Activated CD4-positive, alpha-beta memory T cell treated with anti-CD3 and anti-CD28 coated beads for 36 hours (primary cell): ENCODE measurements at regions not wholly inside any gene's neighbourhood (a gene's known extent, or its start where the extent isn't known, plus 50 kb on each side); places are given as distances from the start of the nearest gene placed in this dataset.

Source experiments
- CTCF ChIA-PET: fragments of 350-600 bp; sonication (Branson Sonifier 250); formaldehyde crosslinking; loops from one replicate; lab custom pipeline; 2021; ENCODE audit warnings: antibody characterized with exemption, inconsistent platforms; lab: Charles Lee
- POLR2A ChIA-PET: fragments of 350-600 bp; sonication (Branson Sonifier 250); formaldehyde crosslinking; loops from one replicate; lab custom pipeline; 2021; ENCODE audit warnings: antibody characterized with exemption; lab: Charles Lee
- DNase-seq: peaks from one replicate; pipeline ENCODE4 v3.0.0-alpha.2; 2020
- H3K27ac Mint-ChIP-seq: one replicate; pipeline ENCODE4 v1.8.0; 2021; ENCODE audit warnings: mixed read lengths
- H3K27me3 Mint-ChIP-seq: one replicate; pipeline ENCODE4 v1.8.0; 2021; ENCODE audit warnings: mixed read lengths
- H3K36me3 Mint-ChIP-seq: one replicate; pipeline ENCODE4 v1.8.0; 2021; ENCODE audit warnings: mixed read lengths
- H3K4me1 Mint-ChIP-seq: one replicate; pipeline ENCODE4 v1.8.0; 2021; ENCODE audit warnings: low read depth, mixed read lengths
- H3K4me3 Mint-ChIP-seq: one replicate; pipeline ENCODE4 v1.8.0; 2021; ENCODE audit warnings: mild to moderate bottlenecking, mixed read lengths
- H3K9me3 Mint-ChIP-seq: one replicate; pipeline ENCODE4 v1.8.0; 2021; ENCODE audit warnings: mixed read lengths
- intact Hi-C: fragments of 100-400 bp; cut with micrococcal nuclease; formaldehyde crosslinking; loops from one replicate; pipeline ENCODE4 v1.15.1; 2023

- ChIA-PET CTCF (no interaction called here), POLR2A (no interaction called here)
- no peak for DNase-seq
- Mint-ChIP-seq H3K36me3 (no peaks in the 10 kb centered on the region), H3K9me3 (no peaks in the 10 kb centered on the region), H3K4me1 (no peaks in the 10 kb centered on the region), H3K4me3 (no peak overlapping the region), H3K27ac (no peak overlapping the region), H3K27me3 (peaks cover 2% of the 10 kb centered on the region)
- intact Hi-C loops: no loop called here
These were observed 134.0 kb upstream of the CTNNB1 start for GRCh38 chr3:41065340-41065739.

GRCh38 chr3:41073190-41073589, 126.1 kb upstream of the CTNNB1 start:
- Mint-ChIP-seq H3K36me3 (no peaks in the 10 kb centered on the region), H3K27ac (no peak overlapping the region), H3K4me3 (no peak overlapping the region), H3K27me3 (no peaks in the 10 kb centered on the region), H3K9me3 (no peaks in the 10 kb centered on the region), H3K4me1 (no peaks in the 10 kb centered on the region)
- intact Hi-C loops: no loop called here
- no peak for DNase-seq
- ChIA-PET POLR2A (no interaction called here), CTCF (no interaction called here)

- POLR2A ChIA-PET: no interaction called here
- Mint-ChIP-seq H3K4me3 (no peak overlapping the region), H3K4me1 (no peaks in the 10 kb centered on the region), H3K36me3 (no peaks in the 10 kb centered on the region), H3K27me3 (no peaks in the 10 kb centered on the region), H3K9me3 (no peaks in the 10 kb centered on the region), H3K27ac (no peak overlapping the region)
- intact Hi-C loops: no loop called here
- no peak for DNase-seq
- CTCF ChIA-PET: no interaction called here
These were observed 123.3 kb upstream of the CTNNB1 start for GRCh38 chr3:41075975-41076374.

DNA sequence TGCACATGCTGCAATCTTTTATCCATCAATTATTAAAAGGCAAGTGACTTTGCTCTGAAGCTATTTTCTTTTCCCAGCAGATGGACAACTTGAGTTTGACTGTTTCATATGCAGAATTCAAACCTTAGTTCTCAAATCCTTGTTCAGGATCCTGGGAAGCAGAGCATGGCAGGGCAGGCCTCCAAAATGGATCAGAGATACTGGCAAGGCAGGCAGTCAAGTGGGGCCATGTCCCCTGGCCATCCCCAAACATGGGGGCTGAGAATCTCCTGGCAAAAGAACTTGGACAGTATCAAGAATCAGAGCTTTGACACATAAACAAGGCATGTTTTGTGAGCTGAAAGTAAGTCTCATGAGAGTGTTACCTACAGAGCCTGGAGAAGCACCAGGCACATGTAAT, 122.9 kb upstream of the CTNNB1 start:
- Mint-ChIP-seq H3K27ac (no peak overlapping the region), H3K27me3 (no peaks in the 10 kb centered on the region), H3K36me3 (no peaks in the 10 kb centered on the region), H3K4me3 (no peak overlapping the region), H3K4me1 (no peaks in the 10 kb centered on the region), H3K9me3 (no peaks in the 10 kb centered on the region)
- ChIA-PET POLR2A (no interaction called here), CTCF (no interaction called here)
- intact Hi-C loops: no loop called here
- no peak for DNase-seq

DNA sequence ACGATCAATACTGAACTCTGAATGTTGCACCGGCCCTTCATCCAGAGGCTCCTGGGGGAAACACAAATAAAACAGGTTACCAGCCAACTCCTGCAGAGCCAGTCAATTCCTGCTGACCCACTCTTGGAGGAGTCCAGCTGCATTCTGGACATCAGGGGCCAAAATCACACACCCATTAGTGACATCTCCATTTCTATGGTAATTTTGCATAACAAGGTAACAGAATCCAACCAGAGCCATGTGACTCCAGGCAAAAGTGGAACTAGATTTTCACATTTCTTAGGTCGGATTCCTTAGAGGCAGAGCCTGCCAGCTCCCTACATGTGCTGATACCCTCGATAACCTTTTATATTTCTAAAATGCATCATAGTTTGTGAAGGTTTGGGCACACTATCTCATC, 119.2 kb upstream of the CTNNB1 start:
- ChIA-PET CTCF (no interaction called here), POLR2A (no interaction called here)
- Mint-ChIP-seq H3K36me3 (no peaks in the 10 kb centered on the region), H3K27me3 (peaks cover 1% of the 10 kb centered on the region), H3K4me3 (no peak overlapping the region), H3K27ac (no peak overlapping the region), H3K4me1 (no peaks in the 10 kb centered on the region), H3K9me3 (no peaks in the 10 kb centered on the region)
- intact Hi-C loops: no loop called here
- DNase-seq: no peak

- no peak overlapping the region for H3K27ac Mint-ChIP-seq
These were observed 110.4 kb upstream of the CTNNB1 start for GRCh38 chr3:41088882-41089281.

DNA sequence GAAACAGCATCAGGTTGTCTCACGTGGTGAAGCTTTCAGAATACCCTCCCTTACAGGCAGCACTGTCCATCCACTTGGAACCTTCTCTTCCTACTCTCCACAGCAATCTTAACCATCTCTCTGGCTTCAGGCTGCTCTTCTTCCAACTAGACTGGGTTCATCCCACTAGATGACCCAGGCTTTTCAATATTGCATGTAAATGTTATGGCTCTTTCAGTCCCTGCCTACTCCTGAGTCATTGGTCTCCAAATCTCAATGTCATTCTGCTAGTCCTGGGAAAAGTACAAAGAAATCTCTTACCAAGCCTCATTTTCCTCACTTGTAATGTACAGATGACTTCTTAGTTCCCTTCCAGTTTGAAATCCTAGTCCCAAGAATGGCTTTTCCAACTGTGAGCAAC, 109.7 kb upstream of the CTNNB1 start:
- Mint-ChIP-seq H3K4me1 (no peaks in the 10 kb centered on the region), H3K4me3 (no peak overlapping the region), H3K27me3 (no peaks in the 10 kb centered on the region), H3K9me3 (no peaks in the 10 kb centered on the region), H3K36me3 (no peaks in the 10 kb centered on the region), H3K27ac (no peak overlapping the region)
- intact Hi-C loops: no loop called here
- CTCF ChIA-PET: no interaction called here
- POLR2A ChIA-PET: no interaction called here
- no peak for DNase-seq

More at GRCh38 chr3:41088882-41089281, 110.4 kb upstream of the CTNNB1 start:
- DNase-seq: no peak
- no peak overlapping the region for H3K4me3 Mint-ChIP-seq
- no peaks in the 10 kb centered on the region for H3K27me3 Mint-ChIP-seq
- no peaks in the 10 kb centered on the region for H3K36me3 Mint-ChIP-seq
- intact Hi-C loops: no loop called here
- H3K9me3 Mint-ChIP-seq: no peaks in the 10 kb centered on the region
- POLR2A ChIA-PET: no interaction called here
- CTCF ChIA-PET: no interaction called here
- no peaks in the 10 kb centered on the region for H3K4me1 Mint-ChIP-seq

DNA sequence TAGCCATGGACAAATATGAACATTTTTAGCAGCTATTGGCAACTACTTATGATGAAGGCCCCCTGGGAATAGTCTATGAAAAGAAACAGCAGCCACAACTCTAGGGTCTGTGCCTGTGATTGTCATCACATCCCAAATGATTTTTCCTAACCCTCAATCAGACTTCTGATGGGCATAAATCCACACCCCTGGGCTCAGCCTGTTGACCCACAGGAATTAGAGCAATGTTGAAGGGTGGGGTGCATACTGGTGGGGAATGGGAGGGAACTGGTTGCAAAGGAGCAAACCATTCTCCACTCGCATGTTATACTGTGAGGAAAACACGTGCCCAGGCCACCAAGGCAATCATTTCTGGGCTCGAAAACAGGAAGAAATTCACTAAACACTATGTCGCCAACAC, 106.5 kb upstream of the CTNNB1 start:
- CTCF ChIA-PET: no interaction called here
- H3K27ac Mint-ChIP-seq: no peak overlapping the region
- no peaks in the 10 kb centered on the region for H3K27me3 Mint-ChIP-seq
- no peaks in the 10 kb centered on the region for H3K4me1 Mint-ChIP-seq
- H3K36me3 Mint-ChIP-seq: no peaks in the 10 kb centered on the region
- H3K9me3 Mint-ChIP-seq: no peaks in the 10 kb centered on the region
- DNase-seq: no peak
- H3K4me3 Mint-ChIP-seq: no peak overlapping the region
- intact Hi-C loops: no loop called here
- POLR2A ChIA-PET: no interaction called here

GRCh38 chr3:41093476-41093875, 105.8 kb upstream of the CTNNB1 start:
- Mint-ChIP-seq H3K4me1 (no peaks in the 10 kb centered on the region), H3K36me3 (no peaks in the 10 kb centered on the region), H3K4me3 (no peak overlapping the region), H3K27ac (no peak overlapping the region), H3K27me3 (no peaks in the 10 kb centered on the region), H3K9me3 (no peaks in the 10 kb centered on the region)
- ChIA-PET CTCF (no interaction called here), POLR2A (no interaction called here)
- no peak for DNase-seq
- intact Hi-C loops: no loop called here

- no peak for DNase-seq
- Mint-ChIP-seq H3K9me3 (no peaks in the 10 kb centered on the region), H3K36me3 (no peaks in the 10 kb centered on the region), H3K27me3 (no peaks in the 10 kb centered on the region), H3K4me1 (no peaks in the 10 kb centered on the region), H3K4me3 (no peak overlapping the region), H3K27ac (no peak overlapping the region)
- ChIA-PET POLR2A (no interaction called here), CTCF (no interaction called here)
- intact Hi-C loops: no loop called here
These were observed 105.0 kb upstream of the CTNNB1 start for GRCh38 chr3:41094351-41094750.

DNA sequence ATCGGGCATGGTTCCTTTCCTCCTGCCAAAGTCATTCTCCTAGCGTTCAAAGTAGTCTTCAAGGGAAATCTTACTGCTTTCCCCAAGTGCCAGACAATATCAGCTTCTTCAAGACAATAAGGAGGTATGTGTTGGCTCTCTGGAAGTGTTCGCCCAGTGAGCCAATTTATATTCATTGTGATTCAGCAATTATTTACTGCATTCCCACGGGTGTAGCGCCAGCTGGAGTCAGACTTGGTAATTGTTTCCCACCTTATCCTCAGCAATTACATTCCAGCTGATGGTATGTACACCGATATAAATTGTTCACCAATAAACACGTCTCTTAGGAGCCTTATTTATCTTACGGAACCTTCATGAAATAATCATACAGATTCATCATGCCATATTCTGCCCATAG, 103.6 kb upstream of the CTNNB1 start:
- intact Hi-C loops: no loop called here
- H3K36me3 Mint-ChIP-seq: no peaks in the 10 kb centered on the region
- H3K9me3 Mint-ChIP-seq: no peaks in the 10 kb centered on the region
- H3K27ac Mint-ChIP-seq: no peak overlapping the region
- CTCF ChIA-PET: no interaction called here
- no peaks in the 10 kb centered on the region for H3K4me1 Mint-ChIP-seq
- POLR2A ChIA-PET: no interaction called here
- DNase-seq: no peak
- no peaks in the 10 kb centered on the region for H3K27me3 Mint-ChIP-seq
- H3K4me3 Mint-ChIP-seq: no peak overlapping the region

- Mint-ChIP-seq H3K27ac (no peak overlapping the region), H3K4me1 (no peaks in the 10 kb centered on the region), H3K9me3 (no peaks in the 10 kb centered on the region), H3K27me3 (no peaks in the 10 kb centered on the region), H3K36me3 (no peaks in the 10 kb centered on the region), H3K4me3 (no peak overlapping the region)
- ChIA-PET CTCF (no interaction called here), POLR2A (no interaction called here)
- DNase-seq: no peak
- intact Hi-C loops: no loop called here
These were observed 101.3 kb upstream of the CTNNB1 start for GRCh38 chr3:41097896-41098496.

- POLR2A ChIA-PET: no interaction called here
- CTCF ChIA-PET: no interaction called here
- no peak overlapping the region for H3K27ac Mint-ChIP-seq
These were observed 98.1 kb upstream of the CTNNB1 start for GRCh38 chr3:41101231-41101630.

More at GRCh38 chr3:41101231-41101630, 98.1 kb upstream of the CTNNB1 start:
- Mint-ChIP-seq H3K4me3 (no peak overlapping the region), H3K9me3 (no peaks in the 10 kb centered on the region), H3K4me1 (no peaks in the 10 kb centered on the region), H3K36me3 (no peaks in the 10 kb centered on the region), H3K27me3 (no peaks in the 10 kb centered on the region)
- intact Hi-C loops: no loop called here
- DNase-seq: no peak
